GM10847 (cell line): ENCODE measurements at regions not wholly inside any gene's neighbourhood (a gene's known extent, or its start where the extent isn't known, plus 50 kb on each side); places are given as distances from the start of the nearest gene placed in this dataset.

Source experiments
- POLR2A ChIP-seq: IDR thresholded peaks from 2 replicates; pipeline ENCODE4 v1.6.1; 2011; ENCODE audit not compliant: insufficient read length; ENCODE audit errors: extremely low read depth

DNA sequence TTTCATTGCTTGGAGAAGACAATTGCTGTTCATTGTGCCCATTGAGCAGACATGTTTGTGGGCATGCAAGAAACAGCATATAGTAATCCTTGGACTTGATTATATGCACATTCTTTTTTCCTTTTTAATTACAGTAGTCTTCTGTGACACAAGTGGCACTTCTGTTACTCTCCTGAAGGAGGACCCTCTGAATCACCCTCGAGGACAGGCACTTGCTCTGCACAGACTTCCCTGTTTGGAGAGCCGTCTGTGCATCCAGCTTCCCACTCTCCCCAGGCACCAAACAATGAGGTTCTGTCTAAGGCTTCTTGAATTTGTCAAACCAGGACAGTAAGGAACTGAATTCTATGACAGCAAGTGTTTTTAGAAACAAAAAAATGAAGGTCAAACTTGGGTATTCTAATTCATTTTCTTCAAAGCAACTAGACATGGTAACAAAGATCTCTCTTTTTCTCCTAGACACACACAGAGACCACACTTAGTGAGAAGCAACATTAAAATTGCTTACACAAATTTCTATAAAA, 844.6 kb upstream of the ID2 start:
- TF ChIP-seq POLR2A = no peak

GRCh38 chr2:7838669-7839068, 843.2 kb upstream of the ID2 start:
- TF ChIP-seq POLR2A = no peak

DNA sequence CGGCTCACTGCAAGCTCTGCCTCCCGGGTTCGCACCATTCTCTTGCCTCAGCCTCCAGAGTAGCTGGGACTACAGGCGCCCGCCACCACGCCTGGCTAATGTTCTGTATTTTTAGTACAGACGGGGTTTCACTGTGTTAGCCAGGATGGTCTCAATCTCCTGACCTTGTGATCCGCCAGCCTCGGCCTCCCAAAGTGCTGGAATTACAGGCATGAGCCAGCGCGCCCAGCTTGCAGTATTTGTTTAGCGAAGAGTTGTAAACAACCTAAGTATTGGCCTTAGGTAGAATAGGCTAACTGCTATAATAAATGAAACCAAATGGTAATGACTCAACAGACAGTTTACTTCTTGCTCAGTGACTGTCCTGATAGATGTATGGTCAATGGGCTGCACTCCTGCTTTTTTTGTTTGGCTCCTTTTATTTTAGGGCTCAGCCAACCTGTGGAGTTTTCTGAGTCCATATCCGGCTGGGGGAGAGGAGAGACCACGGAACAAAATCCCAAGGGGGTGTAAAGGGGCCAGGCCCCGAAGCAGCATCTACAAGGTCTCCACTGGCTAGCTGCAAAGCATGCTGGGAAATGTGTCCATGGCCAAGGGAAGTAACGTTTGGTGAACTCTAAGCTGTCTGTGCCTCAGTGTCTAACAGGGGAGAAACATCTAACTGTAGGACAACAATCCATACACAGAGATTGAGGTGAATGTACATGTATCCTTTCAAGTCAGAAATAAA, 841.0 kb upstream of the ID2 start:
- no peak for TF ChIP-seq POLR2A

- no peak for TF ChIP-seq POLR2A
These were observed 840.1 kb upstream of the ID2 start for GRCh38 chr2:7841751-7842150.

GRCh38 chr2:7844414-7844965, 837.4 kb upstream of the ID2 start:
- no peak for TF ChIP-seq POLR2A

- no peak for TF ChIP-seq POLR2A
These were observed 836.5 kb upstream of the ID2 start for GRCh38 chr2:7845332-7845731.

GRCh38 chr2:7846607-7847006, 835.2 kb upstream of the ID2 start:
- TF ChIP-seq POLR2A = no peak

DNA sequence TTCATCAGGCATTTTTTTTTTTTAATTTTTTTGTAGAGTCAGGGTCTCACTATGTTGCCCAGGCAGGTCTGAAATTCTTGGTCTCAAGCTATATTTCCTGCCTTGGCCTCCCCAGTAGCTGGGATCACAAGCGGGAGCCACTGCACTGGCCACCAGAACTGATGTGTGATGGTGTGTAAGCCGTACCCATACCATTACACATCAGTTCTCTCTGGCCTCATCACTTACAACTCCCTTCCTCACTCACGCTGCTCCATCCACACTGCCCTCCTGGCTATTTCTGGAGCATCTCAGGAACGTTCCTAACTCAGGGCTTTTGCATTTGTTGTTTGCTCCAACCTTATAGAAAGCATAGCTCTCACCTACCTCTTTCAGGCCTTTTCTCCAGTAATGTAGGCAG, 834.5 kb upstream of the ID2 start:
- TF ChIP-seq POLR2A = no peak

- TF ChIP-seq POLR2A = no peak
These were observed 832.8 kb upstream of the ID2 start for GRCh38 chr2:7849027-7849426.

DNA sequence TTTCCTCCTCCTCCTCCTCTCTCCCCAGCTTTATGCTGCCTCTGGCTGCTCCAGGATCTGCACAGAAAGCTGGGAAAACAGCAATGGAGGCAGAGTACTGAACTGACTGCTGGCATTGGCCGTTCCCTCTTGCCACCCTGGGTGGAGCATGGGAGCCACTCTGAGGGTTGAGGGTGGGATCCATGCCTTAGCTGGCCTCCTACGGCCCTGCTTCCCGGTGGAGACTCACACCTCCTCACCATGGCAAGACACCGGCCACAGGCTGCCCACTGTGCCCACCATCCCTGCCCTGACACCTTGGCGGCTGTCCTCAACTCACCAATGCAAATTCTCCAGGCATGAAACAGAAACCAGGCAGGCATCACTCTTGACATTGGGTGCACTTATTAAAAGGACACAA, 832.3 kb upstream of the ID2 start:
- TF ChIP-seq POLR2A = no peak

DNA sequence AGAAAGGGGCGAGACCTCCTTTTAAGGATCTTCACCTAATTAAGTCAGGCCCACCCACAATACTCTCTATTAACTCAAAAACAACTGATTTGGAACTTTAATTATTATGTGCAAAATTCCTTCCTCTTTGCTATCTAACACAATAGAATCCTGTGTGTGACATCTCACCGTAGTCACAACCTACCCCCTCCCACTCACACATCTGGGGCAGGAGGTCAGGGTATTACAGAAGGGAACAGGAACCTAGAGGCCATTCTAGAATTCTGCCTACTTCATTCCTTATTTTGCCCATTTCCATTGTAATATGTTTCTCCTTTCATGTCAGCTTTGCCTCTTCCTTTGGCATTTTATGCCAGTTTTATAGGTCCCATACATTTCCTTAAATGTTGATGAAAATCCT, 829.3 kb upstream of the ID2 start:
- no peak for TF ChIP-seq POLR2A

DNA sequence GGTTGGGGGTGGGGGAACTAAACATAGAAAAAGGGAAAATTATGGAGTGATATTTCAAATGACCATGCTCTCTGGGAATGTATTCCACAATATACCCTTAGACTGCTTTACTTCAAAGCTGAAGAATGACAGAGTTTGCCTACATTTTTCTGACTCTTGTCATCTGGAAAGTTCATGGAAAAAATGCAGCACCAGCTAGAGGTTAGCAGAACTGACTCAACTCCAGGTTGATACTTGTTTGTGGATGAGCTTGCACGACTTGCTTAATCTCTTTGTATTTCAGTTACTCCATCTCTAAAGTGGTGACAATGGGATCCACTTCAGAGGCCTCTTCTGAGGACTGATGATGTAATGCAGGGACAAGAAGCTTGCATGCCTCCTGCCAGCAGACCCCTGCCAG, 824.0 kb upstream of the ID2 start:
- TF ChIP-seq POLR2A = no peak

- no peak for TF ChIP-seq POLR2A
These were observed 823.2 kb upstream of the ID2 start for GRCh38 chr2:7858624-7859023.

DNA sequence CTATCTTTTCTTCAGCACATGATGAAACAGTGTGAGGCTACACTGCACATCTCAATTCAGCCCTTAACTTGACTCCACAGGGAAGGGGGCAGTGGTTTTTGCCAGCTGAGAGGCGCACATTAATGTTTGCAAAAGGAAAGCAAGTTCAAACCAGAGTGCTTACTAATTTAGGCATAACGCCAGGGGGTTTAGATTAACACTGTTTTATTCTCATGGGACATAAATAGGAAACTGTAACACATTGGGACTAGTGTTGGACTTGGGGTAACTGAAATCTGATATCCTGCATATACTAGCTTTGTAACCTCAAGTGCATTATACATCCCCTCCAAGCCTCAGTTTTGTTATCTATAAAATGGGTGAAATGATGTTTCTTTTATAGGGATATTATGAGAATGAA, 821.2 kb upstream of the ID2 start:
- no peak for TF ChIP-seq POLR2A

DNA sequence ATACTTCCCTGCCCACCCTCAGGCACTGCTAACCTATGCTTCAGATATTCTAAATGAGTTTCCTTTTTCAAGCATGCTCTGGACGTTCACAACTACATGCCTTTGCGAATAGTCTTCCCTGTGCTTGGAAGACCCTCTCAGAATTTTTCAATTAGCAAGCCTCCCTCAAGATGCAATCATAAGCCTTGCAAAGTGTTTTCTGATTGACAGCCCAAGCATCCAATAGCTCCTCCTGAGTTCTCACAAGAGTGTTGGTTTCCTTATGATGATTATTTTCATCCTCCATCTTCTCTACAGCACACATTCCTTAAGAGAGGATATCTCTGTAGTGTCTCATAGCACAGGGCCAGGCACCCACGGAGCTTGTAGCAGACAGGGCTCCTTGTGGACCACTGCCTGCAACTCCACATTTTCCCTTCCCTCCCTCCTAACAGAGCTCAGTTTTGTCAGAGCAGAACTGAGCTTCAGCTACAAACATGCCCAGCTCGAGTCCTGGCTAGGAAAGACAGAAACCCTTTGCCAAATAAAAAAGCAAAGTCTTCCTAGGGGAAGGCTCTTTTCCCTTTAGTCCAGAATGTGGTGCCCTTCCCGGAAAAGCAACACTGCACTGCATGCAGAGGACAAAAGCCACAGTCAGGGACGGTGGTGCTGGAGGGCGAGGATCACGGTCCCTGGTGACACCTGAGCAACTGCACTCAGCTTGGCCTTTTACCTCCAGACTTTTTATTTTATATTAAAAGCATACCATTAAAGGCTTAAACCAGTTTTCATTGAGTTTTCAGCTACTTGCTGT, 819.8 kb upstream of the ID2 start:
- TF ChIP-seq POLR2A = no peak

DNA sequence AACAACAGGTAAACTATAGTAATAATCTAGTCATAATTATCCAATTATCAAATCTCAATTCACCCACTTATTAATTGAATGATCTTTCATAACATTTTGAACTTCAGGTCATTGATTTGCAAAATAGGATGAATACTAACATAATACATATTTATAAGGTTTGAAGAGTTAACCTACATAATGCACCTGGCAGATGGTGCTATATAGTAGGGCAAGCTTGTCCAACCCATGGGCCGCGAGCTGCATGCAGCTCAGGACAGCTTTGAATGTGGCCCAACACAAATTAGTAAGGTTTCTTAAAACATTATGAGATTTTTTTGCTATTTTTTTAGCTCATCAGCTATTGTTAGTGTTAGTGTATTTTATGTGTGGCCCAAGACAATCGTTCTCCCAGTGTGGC, 815.8 kb upstream of the ID2 start:
- TF ChIP-seq POLR2A = no peak
